ENCODE measurements at regions not wholly inside any gene's neighbourhood (a gene's known extent, or its start where the extent isn't known, plus 50 kb on each side); places are given as distances from the start of the nearest gene placed in this dataset.

- no peak for TF ChIP-seq CTCF (IDR thresholded peaks at IDR 0.05)
- no peak for TF ChIP-seq POLR2A (IDR thresholded peaks at IDR 0.05)
Observed at GRCh38 chr17:79377230-79377786, 233.5 kb downstream of the RBFOX3 start.
